PC-3 (cell line): ENCODE measurements at regions not wholly inside any gene's neighbourhood (a gene's known extent, or its start where the extent isn't known, plus 50 kb on each side); places are given as distances from the start of the nearest gene placed in this dataset.

Experiments used
- ATAC-seq: fragments of 200-7000 bp; cut with Tn5 transposase; 2 replicates; pipeline ENCODE4 v1.9.1; 2020; ENCODE audit warnings: mild to moderate bottlenecking, moderate library complexity
- BruUV-seq: library from RNA; stranded (reverse); fragments of 400-500 nt; replicated peaks from 2 replicates; lab custom pipeline; 2021; lab: Mats Ljungman, UMichigan
- CTCF ChIA-PET: fragments of 300-600 bp; sonication (Branson Sonifier 250); formaldehyde crosslinking; loops from one replicate; lab custom pipeline; 2022; ENCODE audit warnings: antibody characterized with exemption; lab: Charles Lee
- POLR2A ChIA-PET: fragments of 300-600 bp; sonication (Branson Sonifier 250); formaldehyde crosslinking; loops from one replicate; lab custom pipeline; 2022; ENCODE audit warnings: antibody characterized with exemption; ENCODE audit not compliant: unreplicated experiment; lab: Charles Lee
- DNase-seq: peaks from one replicate; pipeline ENCODE4 v3.0.0-alpha.2; 2015
- H2AFZ ChIP-seq: fragments of 300-600 bp; sonication (generic); 2 replicates; pipeline ENCODE4 v1.6.0; 2016; ENCODE audit warnings: antibody characterized with exemption, low read length
- H3F3A ChIP-seq: fragments of 300-600 bp; sonication (generic); one replicate; pipeline ENCODE4 v1.6.0; 2017; ENCODE audit warnings: antibody characterized with exemption, low read length, control low read depth, mild to moderate bottlenecking; ENCODE audit not compliant: unreplicated experiment
- H3K27ac ChIP-seq: fragments of 300-600 bp; sonication (generic); 2 replicates; pipeline ENCODE4 v1.5.1; 2016; ENCODE audit warnings: mild to moderate bottlenecking, low read length
- H3K27me3 ChIP-seq: fragments of 300-600 bp; sonication (generic); 2 replicates; pipeline ENCODE4 v1.6.1; 2016; ENCODE audit warnings: low read length, mixed read lengths
- H3K36me3 ChIP-seq: fragments of 300-600 bp; sonication (generic); 2 replicates; pipeline ENCODE4 v1.6.1; 2016; ENCODE audit warnings: low read depth, mixed run types, low read length, mixed read lengths
- H3K4me1 ChIP-seq: fragments of 300-600 bp; sonication (generic); 2 replicates; pipeline ENCODE4 v1.5.1; 2016; ENCODE audit warnings: low read length; ENCODE audit not compliant: insufficient read depth
- H3K4me2 ChIP-seq: fragments of 300-600 bp; sonication (generic); 2 replicates; pipeline ENCODE4 v1.6.0; 2016; ENCODE audit warnings: low read length
- H3K4me3 ChIP-seq: fragments of 300-600 bp; sonication (generic); 2 replicates; pipeline ENCODE4 v1.5.1; 2016; ENCODE audit warnings: mild to moderate bottlenecking, low read length, mixed read lengths
- H3K79me2 ChIP-seq: fragments of 300-600 bp; sonication (generic); 2 replicates; pipeline ENCODE4 v1.6.1; 2017; ENCODE audit warnings: low read length, mixed read lengths
- H3K9ac ChIP-seq: fragments of 300-600 bp; sonication (generic); 2 replicates; pipeline ENCODE4 v1.6.0; 2016; ENCODE audit warnings: mild to moderate bottlenecking, low read length
- H3K9me2 ChIP-seq: fragments of 300-600 bp; sonication (generic); replicated peaks from 2 replicates; pipeline ENCODE4 v1.6.1; 2016; ENCODE audit warnings: mixed run types, low read length, mixed read lengths
- H3K9me3 ChIP-seq: fragments of 300-600 bp; sonication (generic); 2 replicates; pipeline ENCODE4 v1.6.1; 2016; ENCODE audit warnings: low read length, mixed read lengths
- H4K20me1 ChIP-seq: fragments of 300-600 bp; sonication (generic); 2 replicates; pipeline ENCODE4 v1.6.1; 2016; ENCODE audit warnings: low read length, mixed read lengths
- EZH2 ChIP-seq: fragments of 300-600 bp; sonication (generic); IDR thresholded peaks from one replicate; pipeline ENCODE4 v1.6.1; 2017; ENCODE audit warnings: antibody characterized with exemption, mild to moderate bottlenecking, low read length; ENCODE audit not compliant: unreplicated experiment
- EZH2phosphoT487 ChIP-seq: fragments of 300-600 bp; sonication (generic); IDR thresholded peaks from 2 replicates; pipeline ENCODE4 v1.6.1; 2018; ENCODE audit warnings: mild to moderate bottlenecking, antibody characterized with exemption, low read length, borderline replicate concordance
- intact Hi-C: fragments of 100-400 bp; cut with micrococcal nuclease; formaldehyde crosslinking; loops from 2 replicates; pipeline ENCODE4 v1.9.0; 2023
- TF ChIP-seq, protein P1 (sequence below): fragments of 300-600 bp; sonication (generic); conservative IDR thresholded peaks from 2 replicates; pipeline ENCODE4 v1.5.1; 2017; ENCODE audit warnings: antibody characterized with exemption, low read depth, mild to moderate bottlenecking, low read length

DNA sequence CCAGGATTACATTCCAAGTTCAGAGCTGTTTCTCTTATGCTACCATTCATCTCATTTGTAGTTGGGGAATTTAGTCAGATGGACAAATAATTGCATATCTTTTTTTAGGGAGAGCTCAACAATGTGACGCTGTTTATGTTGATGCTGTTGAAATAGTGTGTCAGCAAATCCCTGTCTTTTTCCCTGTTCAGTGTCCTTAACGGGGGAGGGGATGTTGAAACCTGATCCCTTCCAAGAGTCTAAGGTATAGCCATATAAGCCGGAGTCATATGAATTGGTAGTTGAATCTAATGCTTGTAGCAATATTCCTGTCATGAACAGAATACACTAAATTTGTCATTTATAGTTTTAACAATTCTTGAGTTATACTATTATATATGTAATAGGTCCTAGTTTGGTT lies 293.5 kb upstream of the FAT1 start:
- BruUV-seq, result no TSS peak
- Histone ChIP-seq H3K79me2 (no peaks in the 10 kb centered on the region), H3K9me2 (no peaks in the 10 kb centered on the region), H2AFZ (no peak overlapping the region), H3K9me3 (no peaks in the 10 kb centered on the region), H3K36me3 (no peaks in the 10 kb centered on the region), H4K20me1 (no peaks in the 10 kb centered on the region), H3K9ac (no peak overlapping the region), H3K27ac (no peak overlapping the region), H3K4me3 (no peak overlapping the region), H3K4me2 (no peak overlapping the region), H3K4me1 (no peaks in the 10 kb centered on the region), H3F3A (no peaks in the 10 kb centered on the region), H3K27me3 (no peaks in the 10 kb centered on the region)
- ATAC-seq (no peak), DNase-seq (peak; percentile 2)
- intact Hi-C loops, result no loop called here
- POLR2A ChIA-PET, result no interaction called here
- CTCF ChIA-PET, result no interaction called here
- TF ChIP-seq EZH2, result no peak
- no peak for TF ChIP-seq EZH2phosphoT487
- TF ChIP-seq, protein P1, sequence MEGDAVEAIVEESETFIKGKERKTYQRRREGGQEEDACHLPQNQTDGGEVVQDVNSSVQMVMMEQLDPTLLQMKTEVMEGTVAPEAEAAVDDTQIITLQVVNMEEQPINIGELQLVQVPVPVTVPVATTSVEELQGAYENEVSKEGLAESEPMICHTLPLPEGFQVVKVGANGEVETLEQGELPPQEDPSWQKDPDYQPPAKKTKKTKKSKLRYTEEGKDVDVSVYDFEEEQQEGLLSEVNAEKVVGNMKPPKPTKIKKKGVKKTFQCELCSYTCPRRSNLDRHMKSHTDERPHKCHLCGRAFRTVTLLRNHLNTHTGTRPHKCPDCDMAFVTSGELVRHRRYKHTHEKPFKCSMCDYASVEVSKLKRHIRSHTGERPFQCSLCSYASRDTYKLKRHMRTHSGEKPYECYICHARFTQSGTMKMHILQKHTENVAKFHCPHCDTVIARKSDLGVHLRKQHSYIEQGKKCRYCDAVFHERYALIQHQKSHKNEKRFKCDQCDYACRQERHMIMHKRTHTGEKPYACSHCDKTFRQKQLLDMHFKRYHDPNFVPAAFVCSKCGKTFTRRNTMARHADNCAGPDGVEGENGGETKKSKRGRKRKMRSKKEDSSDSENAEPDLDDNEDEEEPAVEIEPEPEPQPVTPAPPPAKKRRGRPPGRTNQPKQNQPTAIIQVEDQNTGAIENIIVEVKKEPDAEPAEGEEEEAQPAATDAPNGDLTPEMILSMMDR, result no peak

DNA sequence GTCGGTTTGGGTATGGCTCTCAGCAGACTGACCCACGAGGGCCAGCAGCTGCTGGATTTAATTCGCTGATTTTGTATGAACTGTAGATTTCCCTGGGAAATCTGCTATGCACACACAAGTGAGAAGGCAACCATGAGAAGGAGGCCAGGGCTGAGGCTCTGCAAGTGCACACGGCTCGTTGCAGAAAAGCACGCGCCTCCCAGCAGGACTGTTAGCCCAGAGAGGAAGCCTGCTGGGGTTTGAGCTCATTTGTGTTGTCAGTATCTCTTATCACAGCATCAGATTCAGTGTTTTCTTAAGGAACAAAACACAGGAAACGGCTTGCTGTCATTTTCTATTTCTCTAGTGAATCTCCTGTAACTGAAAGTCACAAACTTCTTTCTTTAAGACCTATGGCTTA lies 296.2 kb upstream of the FAT1 start:
- no peak overlapping the region for H3K4me2 ChIP-seq
- no peaks in the 10 kb centered on the region for H3K79me2 ChIP-seq
- TF ChIP-seq, protein P1, result no peak
- TF ChIP-seq EZH2 (no peak), EZH2phosphoT487 (no peak)
- CTCF ChIA-PET, result no interaction called here
- no peak overlapping the region for H3K27ac ChIP-seq
- intact Hi-C loops, result no loop called here
- no peak overlapping the region for H2AFZ ChIP-seq
- no peak overlapping the region for H3K4me3 ChIP-seq
- ATAC-seq (no peak), DNase-seq (no peak)
- no peaks in the 10 kb centered on the region for H3F3A ChIP-seq
- no peaks in the 10 kb centered on the region for H4K20me1 ChIP-seq
- H3K9me3 ChIP-seq, result no peaks in the 10 kb centered on the region
- POLR2A ChIA-PET, result no interaction called here
- H3K4me1 ChIP-seq, result no peaks in the 10 kb centered on the region
- H3K27me3 ChIP-seq, result no peaks in the 10 kb centered on the region
- no peaks in the 10 kb centered on the region for H3K36me3 ChIP-seq
- H3K9ac ChIP-seq, result no peak overlapping the region
- H3K9me2 ChIP-seq, result no peaks in the 10 kb centered on the region
- no TSS peak for BruUV-seq

DNA sequence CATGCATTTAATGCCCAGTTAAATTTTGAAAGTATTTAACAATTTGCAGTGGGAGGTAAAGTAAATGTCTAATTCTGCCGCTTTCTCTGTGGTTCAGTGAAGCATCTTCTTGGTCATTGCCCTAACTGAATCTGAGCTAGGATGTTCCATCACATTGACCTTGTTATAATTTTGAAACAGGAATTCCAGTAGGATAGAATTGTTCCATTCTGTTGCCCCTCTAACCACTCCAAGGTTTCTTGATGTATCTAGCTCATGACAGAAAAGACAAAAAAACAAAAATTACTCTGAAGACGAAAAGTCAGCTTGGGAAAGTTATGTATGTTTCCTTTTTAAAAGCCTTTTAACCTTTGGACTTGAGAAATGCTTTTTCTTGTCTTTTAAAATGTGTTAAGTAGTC lies 297.0 kb upstream of the FAT1 start:
- no peak for ATAC-seq
- CTCF ChIA-PET, result no interaction called here
- BruUV-seq, result no TSS peak

More for the DNA sequence above, 297.0 kb upstream of the FAT1 start:
- Histone ChIP-seq H3K9me3 (no peaks in the 10 kb centered on the region), H3K27me3 (no peaks in the 10 kb centered on the region), H4K20me1 (no peaks in the 10 kb centered on the region), H3K79me2 (no peaks in the 10 kb centered on the region), H3K27ac (no peak overlapping the region), H3K4me3 (no peak overlapping the region), H3K9ac (no peak overlapping the region), H3K36me3 (no peaks in the 10 kb centered on the region), H3K4me2 (no peak overlapping the region), H3F3A (no peaks in the 10 kb centered on the region), H3K4me1 (no peaks in the 10 kb centered on the region), H2AFZ (no peak overlapping the region), H3K9me2 (no peaks in the 10 kb centered on the region)
- no peak for TF ChIP-seq EZH2phosphoT487
- no peak for TF ChIP-seq EZH2
- TF ChIP-seq, protein P1, result no peak
- DNase-seq, result no peak
- intact Hi-C loops, result no loop called here
- POLR2A ChIA-PET, result no interaction called here
